Ovary (tissue), 3 donors: ENCODE measurements at regions not wholly inside any gene's neighbourhood (a gene's known extent, or its start where the extent isn't known, plus 50 kb on each side); places are given as distances from the start of the nearest gene placed in this dataset.

Source experiments
- EP300 ChIP-seq: sonication (generic); formaldehyde crosslinking; IDR thresholded peaks from one replicate; pipeline ENCODE4 v1.6.1; 2017; ENCODE audit warnings: antibody characterized with exemption
- POLR2A ChIP-seq: fragments of 450-650 bp; IDR thresholded peaks from one replicate; pipeline ENCODE4 v1.6.1; 2017; ENCODE audit warnings: antibody characterized with exemption, mild to moderate bottlenecking, moderate library complexity
- TF ChIP-seq, protein P1 (sequence below), 3 donors: fragments of 450-650 bp in 2 of 3; fragments of 200-600 bp in 1 of 3; IDR thresholded peaks; one replicate each; pipeline versions ENCODE4 v1.5.1 to v1.8.0; 2016 to 2022; ENCODE audit warnings: antibody characterized with exemption in 3 of 3, mild to moderate bottlenecking in 1 of 3
- donor health status: DM: no; HTN: no; CAD: no.

DNA sequence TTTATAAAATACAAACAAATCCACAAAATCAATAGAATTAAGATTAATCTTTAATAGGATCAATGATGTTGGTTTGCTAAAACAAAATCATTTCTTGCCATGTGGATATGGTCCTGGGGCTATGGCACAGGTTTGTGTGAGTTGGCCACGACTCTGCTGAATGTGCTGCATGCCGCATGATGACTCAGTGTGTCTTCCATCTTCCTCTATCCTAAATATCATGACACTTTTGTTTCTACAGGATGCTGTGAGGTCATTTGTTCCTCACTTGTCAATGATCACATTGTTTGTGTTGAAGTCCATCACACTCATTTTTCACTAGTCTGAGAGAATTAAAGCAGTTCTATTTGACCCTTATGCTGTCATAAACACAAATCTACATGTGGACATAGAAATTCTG is 167.2 kb upstream of the ZBED5 start:
- TF ChIP-seq, protein P1, sequence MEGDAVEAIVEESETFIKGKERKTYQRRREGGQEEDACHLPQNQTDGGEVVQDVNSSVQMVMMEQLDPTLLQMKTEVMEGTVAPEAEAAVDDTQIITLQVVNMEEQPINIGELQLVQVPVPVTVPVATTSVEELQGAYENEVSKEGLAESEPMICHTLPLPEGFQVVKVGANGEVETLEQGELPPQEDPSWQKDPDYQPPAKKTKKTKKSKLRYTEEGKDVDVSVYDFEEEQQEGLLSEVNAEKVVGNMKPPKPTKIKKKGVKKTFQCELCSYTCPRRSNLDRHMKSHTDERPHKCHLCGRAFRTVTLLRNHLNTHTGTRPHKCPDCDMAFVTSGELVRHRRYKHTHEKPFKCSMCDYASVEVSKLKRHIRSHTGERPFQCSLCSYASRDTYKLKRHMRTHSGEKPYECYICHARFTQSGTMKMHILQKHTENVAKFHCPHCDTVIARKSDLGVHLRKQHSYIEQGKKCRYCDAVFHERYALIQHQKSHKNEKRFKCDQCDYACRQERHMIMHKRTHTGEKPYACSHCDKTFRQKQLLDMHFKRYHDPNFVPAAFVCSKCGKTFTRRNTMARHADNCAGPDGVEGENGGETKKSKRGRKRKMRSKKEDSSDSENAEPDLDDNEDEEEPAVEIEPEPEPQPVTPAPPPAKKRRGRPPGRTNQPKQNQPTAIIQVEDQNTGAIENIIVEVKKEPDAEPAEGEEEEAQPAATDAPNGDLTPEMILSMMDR (IDR thresholded peaks at IDR 0.05) = no peak
- TF ChIP-seq EP300 = no peak
- no peak for TF ChIP-seq POLR2A
